ENCODE measurements at regions not wholly inside any gene's neighbourhood (a gene's known extent, or its start where the extent isn't known, plus 50 kb on each side); places are given as distances from the start of the nearest gene placed in this dataset.

DNA sequence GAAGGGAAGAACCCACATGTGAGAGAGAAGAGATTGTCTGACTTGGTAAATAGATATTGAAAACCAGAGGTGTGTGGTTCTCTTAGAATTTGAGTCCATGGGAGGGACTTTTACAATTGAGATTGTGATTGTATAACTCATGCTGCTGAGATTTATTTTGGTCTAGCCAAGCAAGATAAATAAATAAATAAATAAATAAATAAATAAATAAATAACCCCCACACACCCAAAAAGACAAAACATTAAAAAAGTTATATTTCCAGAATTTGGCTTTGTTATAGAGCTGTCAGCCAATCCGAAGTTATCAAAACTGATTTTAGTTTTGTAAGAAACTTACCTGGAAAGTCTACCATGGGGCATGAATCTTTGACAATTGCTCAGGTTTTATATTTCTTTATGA is 416.6 kb downstream of the ZSWIM6 start:
- no peak for DNase-seq (ENCODE audit: low read depth)
- TF ChIP-seq, protein P1, sequence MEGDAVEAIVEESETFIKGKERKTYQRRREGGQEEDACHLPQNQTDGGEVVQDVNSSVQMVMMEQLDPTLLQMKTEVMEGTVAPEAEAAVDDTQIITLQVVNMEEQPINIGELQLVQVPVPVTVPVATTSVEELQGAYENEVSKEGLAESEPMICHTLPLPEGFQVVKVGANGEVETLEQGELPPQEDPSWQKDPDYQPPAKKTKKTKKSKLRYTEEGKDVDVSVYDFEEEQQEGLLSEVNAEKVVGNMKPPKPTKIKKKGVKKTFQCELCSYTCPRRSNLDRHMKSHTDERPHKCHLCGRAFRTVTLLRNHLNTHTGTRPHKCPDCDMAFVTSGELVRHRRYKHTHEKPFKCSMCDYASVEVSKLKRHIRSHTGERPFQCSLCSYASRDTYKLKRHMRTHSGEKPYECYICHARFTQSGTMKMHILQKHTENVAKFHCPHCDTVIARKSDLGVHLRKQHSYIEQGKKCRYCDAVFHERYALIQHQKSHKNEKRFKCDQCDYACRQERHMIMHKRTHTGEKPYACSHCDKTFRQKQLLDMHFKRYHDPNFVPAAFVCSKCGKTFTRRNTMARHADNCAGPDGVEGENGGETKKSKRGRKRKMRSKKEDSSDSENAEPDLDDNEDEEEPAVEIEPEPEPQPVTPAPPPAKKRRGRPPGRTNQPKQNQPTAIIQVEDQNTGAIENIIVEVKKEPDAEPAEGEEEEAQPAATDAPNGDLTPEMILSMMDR (IDR thresholded peaks at IDR 0.05; ENCODE audit: control insufficient read depth, extremely low read depth, insufficient read depth), result no peak
- no peak overlapping the region for H3K4me3 ChIP-seq (ENCODE audit: low read depth, low read length)

DNA sequence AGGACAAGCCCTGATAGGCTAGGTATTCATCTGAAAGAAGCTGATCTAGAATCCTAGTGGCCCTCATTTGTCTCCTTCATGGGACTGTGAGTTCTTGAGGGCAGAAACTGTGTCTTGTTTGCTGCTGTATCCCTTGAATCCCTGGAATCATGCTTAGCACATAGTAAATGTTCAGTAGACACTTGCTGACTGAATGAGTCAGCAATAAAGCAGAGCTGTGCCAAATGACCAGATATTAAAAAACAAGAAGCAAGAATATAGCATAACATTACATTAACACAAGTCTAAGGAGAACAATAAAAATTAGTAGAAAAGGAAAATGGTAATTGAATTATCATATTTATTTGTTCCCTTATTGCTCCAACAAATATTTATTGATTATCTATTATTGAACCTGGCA is 420.5 kb downstream of the ZSWIM6 start:
- TF ChIP-seq, protein P1 (IDR thresholded peaks at IDR 0.05; ENCODE audit: control insufficient read depth, extremely low read depth, insufficient read depth), result no peak
- no peak overlapping the region for H3K4me3 ChIP-seq (ENCODE audit: low read depth, low read length)
- DNase-seq (ENCODE audit: low read depth), result no peak

DNA sequence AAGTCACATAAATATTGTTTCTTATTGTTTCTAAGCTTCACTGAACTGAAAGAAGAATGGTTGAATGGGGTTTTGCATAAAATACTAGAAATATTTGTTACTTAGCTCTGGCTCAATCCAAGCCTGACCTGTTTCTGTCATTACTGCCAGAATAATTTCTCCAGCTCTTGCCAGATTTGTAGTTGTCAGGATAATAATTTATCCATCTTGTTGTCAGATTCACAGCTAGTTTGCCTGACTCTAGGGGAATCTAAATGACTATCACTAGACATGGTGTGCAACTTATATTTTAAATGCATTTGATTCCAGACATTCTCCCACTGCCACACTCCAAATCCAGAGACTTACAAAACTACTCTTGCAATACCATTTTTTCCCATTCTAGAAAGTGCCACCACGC is 422.7 kb downstream of the ZSWIM6 start:
- DNase-seq (ENCODE audit: low read depth), result no peak
- no peak overlapping the region for H3K4me3 ChIP-seq (ENCODE audit: low read depth, low read length)
- TF ChIP-seq, protein P1 (IDR thresholded peaks at IDR 0.05; ENCODE audit: control insufficient read depth, extremely low read depth, insufficient read depth), result no peak

DNA sequence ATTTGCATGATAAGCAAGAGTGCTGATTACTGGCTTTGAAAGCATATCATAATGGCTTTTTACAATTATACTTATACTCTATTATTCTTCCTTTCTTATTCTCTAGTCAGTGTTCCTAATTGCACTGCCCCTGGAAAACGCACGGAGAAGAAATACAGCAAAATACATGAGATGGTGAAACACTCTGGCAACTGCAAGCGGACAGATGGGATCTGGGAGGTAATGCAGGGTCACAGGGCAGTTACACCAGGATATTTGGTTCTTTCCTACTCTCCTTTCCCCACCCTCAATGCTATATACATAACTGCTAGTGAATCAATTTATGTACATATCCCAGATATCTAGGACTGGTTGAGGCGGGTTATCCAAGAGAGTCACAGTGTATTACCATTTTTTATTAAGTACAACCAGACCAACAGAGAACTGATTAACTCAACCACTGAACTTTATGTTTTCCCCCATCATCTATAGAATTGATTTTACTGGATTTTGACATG is 423.7 kb downstream of the ZSWIM6 start:
- no peak overlapping the region for H3K4me3 ChIP-seq (ENCODE audit: low read depth, low read length)
- DNase-seq (ENCODE audit: low read depth), result no peak
- TF ChIP-seq, protein P1 (IDR thresholded peaks at IDR 0.05; ENCODE audit: control insufficient read depth, extremely low read depth, insufficient read depth), result no peak

DNA sequence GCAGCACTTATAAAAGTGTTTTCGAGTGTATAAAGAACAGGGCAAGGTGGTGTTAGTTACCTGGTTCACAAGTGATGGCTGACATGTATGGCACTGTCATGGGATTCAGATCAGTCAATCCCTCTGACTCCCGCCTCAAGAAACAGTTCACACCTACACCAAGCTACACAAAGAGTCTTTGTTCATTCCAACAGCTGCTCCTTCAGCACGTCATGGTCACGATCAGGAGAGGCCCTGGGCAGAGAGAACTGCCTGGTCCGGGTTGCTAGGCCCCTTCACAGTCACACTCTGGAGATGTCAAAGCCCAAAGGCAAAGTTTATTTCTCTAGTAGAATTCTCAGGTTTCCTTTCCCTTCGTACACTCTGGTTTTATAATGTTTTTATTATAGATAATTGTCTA is 426.7 kb downstream of the ZSWIM6 start:
- TF ChIP-seq, protein P1 (IDR thresholded peaks at IDR 0.05; ENCODE audit: control insufficient read depth, extremely low read depth, insufficient read depth), result no peak
- DNase-seq (ENCODE audit: low read depth), result no peak
- no peak overlapping the region for H3K4me3 ChIP-seq (ENCODE audit: low read depth, low read length)

DNA sequence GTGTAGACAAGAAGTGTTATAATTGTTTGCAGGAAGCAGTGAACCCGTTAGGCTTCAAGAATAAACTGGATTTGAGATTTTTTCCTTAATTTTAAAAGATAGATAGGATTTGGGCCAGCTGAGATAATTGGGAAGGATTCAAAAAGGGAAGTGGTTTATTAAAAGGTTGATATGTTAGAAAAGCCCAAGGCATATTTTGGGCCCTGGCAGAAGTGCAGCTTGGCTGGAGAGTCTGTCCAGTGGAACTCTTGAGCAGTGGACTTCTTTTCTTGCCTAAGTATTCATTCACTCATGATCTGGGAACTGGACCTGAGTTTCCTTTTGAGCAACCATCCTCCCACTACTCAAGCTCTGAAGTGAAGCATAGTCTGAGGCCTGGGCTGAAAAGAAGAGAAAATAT is 433.4 kb downstream of the ZSWIM6 start:
- H3K4me3 ChIP-seq (ENCODE audit: low read depth, low read length), result no peak overlapping the region
- TF ChIP-seq, protein P1 (IDR thresholded peaks at IDR 0.05; ENCODE audit: control insufficient read depth, extremely low read depth, insufficient read depth), result no peak
- no peak for DNase-seq (ENCODE audit: low read depth)

DNA sequence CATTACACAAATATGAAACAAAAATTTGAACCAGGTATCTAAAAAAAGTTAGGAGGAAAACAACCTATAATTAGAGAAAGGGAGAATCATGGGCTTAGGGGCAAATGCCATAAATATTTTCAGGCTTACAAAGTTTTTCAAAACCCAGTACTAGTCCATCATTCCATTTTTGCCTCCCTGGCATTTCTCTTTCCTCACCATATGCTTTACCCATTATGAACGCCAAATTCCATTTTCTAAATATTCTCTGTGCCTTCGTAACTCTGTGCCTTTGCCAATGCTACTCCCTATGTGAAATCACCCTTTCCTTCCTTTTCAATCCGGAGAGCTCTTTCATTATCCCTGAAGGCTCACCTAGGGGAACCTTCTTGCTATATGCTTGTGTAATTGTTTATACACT is 434.1 kb downstream of the ZSWIM6 start:
- TF ChIP-seq, protein P1 (IDR thresholded peaks at IDR 0.05; ENCODE audit: control insufficient read depth, extremely low read depth, insufficient read depth), result no peak
- H3K4me3 ChIP-seq (ENCODE audit: low read depth, low read length), result no peak overlapping the region
- no peak for DNase-seq (ENCODE audit: low read depth)

Measured in LNCaP clone FGC (cell line).